Liver (tissue), 8 donors: ENCODE measurements at regions not wholly inside any gene's neighbourhood (a gene's known extent, or its start where the extent isn't known, plus 50 kb on each side); places are given as distances from the start of the nearest gene placed in this dataset.

Source experiments
- DNase-seq: peaks from one replicate; pipeline ENCODE4 v3.0.0-alpha.2; 2017; ENCODE audit warnings: low spot score
- H3K27ac ChIP-seq, 2 donors: one replicate each; pipeline ENCODE4 v1.7.0; 2013; ENCODE audit warnings: inconsistent platforms in 2 of 2, low read length in 2 of 2, control low read depth in 1 of 2, low read depth in 1 of 2, mild to moderate bottlenecking in 1 of 2
- H3K27me3 ChIP-seq, 4 donors: one replicate each; pipeline versions ENCODE4 v1.6.1 to v1.7.0; 2013; ENCODE audit warnings: low read length in 3 of 4, inconsistent platforms in 1 of 4, mild to moderate bottlenecking in 1 of 4, moderate library complexity in 1 of 4; ENCODE audit not compliant: control insufficient read depth in 4 of 4, insufficient read depth in 4 of 4
- H3K36me3 ChIP-seq, 4 donors: one replicate each; pipeline versions ENCODE4 v1.6.1 to v1.7.0; 2013; ENCODE audit warnings: low read length in 3 of 4, mild to moderate bottlenecking in 3 of 4, low read depth in 1 of 4, moderate library complexity in 1 of 4; ENCODE audit not compliant: control insufficient read depth in 4 of 4, insufficient read depth in 3 of 4
- H3K4me1 ChIP-seq, 4 donors: one replicate each; pipeline versions ENCODE4 v1.6.1 to v1.7.0; 2013; ENCODE audit warnings: low read length in 3 of 4, mild to moderate bottlenecking in 3 of 4, moderate library complexity in 1 of 4; ENCODE audit not compliant: control insufficient read depth in 4 of 4, insufficient read depth in 4 of 4
- H3K4me3 ChIP-seq, 3 donors: one replicate each; pipeline versions ENCODE4 v1.6.1 to v1.7.0; 2013; ENCODE audit warnings: low read length in 3 of 3, control low read depth in 1 of 3, low read depth in 1 of 3, mild to moderate bottlenecking in 1 of 3
- H3K9ac ChIP-seq, 2 donors: one replicate each; pipeline ENCODE4 v1.7.0; 2013; ENCODE audit warnings: low read length in 2 of 2, mild to moderate bottlenecking in 2 of 2, moderate library complexity in 2 of 2, control low read depth in 1 of 2, low read depth in 1 of 2
- H3K9me3 ChIP-seq, 4 donors: one replicate each; pipeline versions ENCODE4 v1.6.1 to v1.7.0; 2013; ENCODE audit warnings: low read length in 3 of 4; ENCODE audit not compliant: control insufficient read depth in 4 of 4
- CTCF ChIP-seq: fragments of 150-350 bp; IDR thresholded peaks from 2 replicates; pipeline ENCODE4 v1.5.1; 2017; ENCODE audit warnings: improper control_type of control experiment, low read depth, low read length; ENCODE audit not compliant: missing input control
- FOXA1 ChIP-seq: IDR thresholded peaks from 2 replicates; pipeline ENCODE4 v1.6.1; 2016; ENCODE audit warnings: antibody characterized with exemption
- FOXA2 ChIP-seq: IDR thresholded peaks from 2 replicates; pipeline ENCODE4 v1.6.1; 2016; ENCODE audit warnings: antibody characterized with exemption
- GABPA ChIP-seq, 2 donors: IDR thresholded peaks in 1 of 2; conservative IDR thresholded peaks in 1 of 2; 2 replicates each; pipeline ENCODE4 v1.6.1; 2016; ENCODE audit warnings: antibody characterized with exemption in 2 of 2, mild to moderate bottlenecking in 1 of 2, moderate library complexity in 1 of 2
- JUND ChIP-seq, 2 donors: IDR thresholded peaks; 2 replicates each; pipeline ENCODE4 v1.6.1; 2016; ENCODE audit warnings: antibody characterized with exemption in 2 of 2
- NR2F2 ChIP-seq: IDR thresholded peaks from 2 replicates; pipeline ENCODE4 v1.6.1; 2016; ENCODE audit warnings: antibody characterized with exemption
- REST ChIP-seq: IDR thresholded peaks from 2 replicates; pipeline ENCODE4 v1.6.1; 2016; ENCODE audit warnings: antibody characterized with exemption, mild to moderate bottlenecking
- RXRA ChIP-seq, 2 donors: IDR thresholded peaks; 2 replicates each; pipeline ENCODE4 v1.6.1; 2017 to 2018; ENCODE audit warnings: antibody characterized with exemption in 2 of 2, mild to moderate bottlenecking in 1 of 2
- TAF1 ChIP-seq: conservative IDR thresholded peaks from 2 replicates; pipeline ENCODE4 v1.6.1; 2016; ENCODE audit warnings: antibody characterized with exemption, mild to moderate bottlenecking
- WGBS: extraction: QIAGEN DNeasy Blood & Tissue Kit; methylation state at CpG from one replicate; pipeline ENCODE4 v1.1.7; 2013; 5-methylcytosine and 5-hydroxymethylcytosine counted together
- donor health status: healthy.
- donor health status: healthy.
- donor health status: healthy.
- donor health status: healthy.
- donor health status: healthy.

- Histone ChIP-seq H3K27me3 (peaks cover 0 to 3% (median 0%) of the 10 kb centered on the region in 4 donors), H3K9ac (no peak overlapping the region), H3K9me3 (no peaks in the 10 kb centered on the region), H3K4me3 (no peak overlapping the region), H3K4me1 (no peaks in the 10 kb centered on the region), H3K27ac (no peak overlapping the region), H3K36me3 (no peaks in the 10 kb centered on the region)
- TF ChIP-seq RXRA (IDR thresholded peaks at IDR 0.05), result no peak
- no peak for TF ChIP-seq TAF1
- no peak for TF ChIP-seq CTCF
- TF ChIP-seq NR2F2, result no peak
- no peak for TF ChIP-seq REST
- TF ChIP-seq FOXA1, result no peak
- TF ChIP-seq FOXA2, result no peak
- no peak for TF ChIP-seq GABPA (IDR thresholded peaks at IDR 0.05 in 1 of 2, conservative IDR thresholded peaks at IDR 0.05 in 1 of 2)
- WGBS, result 74% methylated on average over 4 of the region's 4 CpGs
- no peak for DNase-seq
These were observed 340.1 kb upstream of the NR3C2 start for GRCh38 chr4:148782284-148782683.

GRCh38 chr4:148780426-148781005, 338.3 kb upstream of the NR3C2 start:
- no peaks in the 10 kb centered on the region for H3K36me3 ChIP-seq
- peaks cover 0 to 3% (median 0%) of the 10 kb centered on the region in 4 donors for H3K27me3 ChIP-seq
- DNase-seq, result no peak
- WGBS, result 90% methylated on average over 3 of the region's 3 CpGs
- TF ChIP-seq FOXA2 (no peak), RXRA (IDR thresholded peaks at IDR 0.05) (no peak), TAF1 (no peak), JUND (IDR thresholded peaks at IDR 0.05) (no peak), REST (no peak), FOXA1 (no peak)
- no peaks in the 10 kb centered on the region for H3K9me3 ChIP-seq
- H3K27ac ChIP-seq, result no peak overlapping the region
- H3K9ac ChIP-seq, result no peak overlapping the region
- H3K4me1 ChIP-seq, result no peaks in the 10 kb centered on the region
- H3K4me3 ChIP-seq, result no peak overlapping the region
